ENCODE measurements at regions not wholly inside any gene's neighbourhood (a gene's known extent, or its start where the extent isn't known, plus 50 kb on each side); places are given as distances from the start of the nearest gene placed in this dataset.

DNA sequence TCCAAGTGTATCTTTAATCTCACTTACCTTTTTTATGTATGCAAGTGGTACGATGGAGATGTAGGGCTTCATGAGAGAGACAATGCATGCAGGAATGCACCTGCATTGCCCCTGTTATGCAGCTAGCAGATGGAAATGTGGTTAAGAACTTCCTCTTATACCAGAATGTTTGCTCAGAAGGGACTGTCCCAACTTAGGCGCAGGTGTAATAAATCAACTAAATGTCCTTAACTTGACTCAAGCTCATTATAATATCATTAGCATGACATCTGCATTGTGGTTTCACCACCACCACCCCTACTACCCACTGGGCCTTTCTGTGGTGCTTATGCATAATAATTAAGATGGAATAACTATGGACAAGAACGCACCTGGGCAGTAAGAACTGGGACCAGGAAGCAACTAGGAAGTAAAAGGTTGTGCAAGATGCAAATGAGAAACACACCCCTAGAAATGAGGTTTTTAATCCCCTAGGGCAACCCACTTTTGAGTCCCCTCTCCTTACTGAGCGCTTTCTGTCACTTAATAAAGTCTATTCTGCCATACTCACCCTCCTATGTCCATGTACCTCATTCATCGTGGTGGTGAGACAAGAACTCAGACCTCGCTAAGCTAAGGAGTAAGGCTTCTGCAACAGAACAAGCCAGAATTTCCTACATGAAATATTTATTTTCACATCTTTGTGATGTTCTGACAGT, 1103.3 kb upstream of the B3GALT2 start:
- DNase-seq = no peak

DNA sequence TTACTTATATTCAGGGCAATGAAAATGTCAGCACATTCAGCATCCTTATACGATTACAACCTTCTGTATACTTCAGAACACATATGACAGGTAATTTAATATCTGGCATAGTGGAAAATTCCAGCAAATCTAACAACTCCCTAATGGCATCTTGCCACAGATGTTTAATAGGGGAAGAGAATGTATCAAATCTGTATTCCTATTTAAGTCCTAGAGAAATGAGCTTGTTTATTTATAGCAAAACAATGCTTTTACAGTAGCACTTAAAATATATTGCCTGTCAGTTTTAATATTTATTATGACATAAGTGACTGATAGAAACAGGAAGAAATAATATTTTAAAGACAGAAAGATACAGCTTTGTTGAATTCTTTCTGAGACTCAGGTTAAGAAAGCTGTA, 1101.8 kb upstream of the B3GALT2 start:
- no peak for DNase-seq

DNA sequence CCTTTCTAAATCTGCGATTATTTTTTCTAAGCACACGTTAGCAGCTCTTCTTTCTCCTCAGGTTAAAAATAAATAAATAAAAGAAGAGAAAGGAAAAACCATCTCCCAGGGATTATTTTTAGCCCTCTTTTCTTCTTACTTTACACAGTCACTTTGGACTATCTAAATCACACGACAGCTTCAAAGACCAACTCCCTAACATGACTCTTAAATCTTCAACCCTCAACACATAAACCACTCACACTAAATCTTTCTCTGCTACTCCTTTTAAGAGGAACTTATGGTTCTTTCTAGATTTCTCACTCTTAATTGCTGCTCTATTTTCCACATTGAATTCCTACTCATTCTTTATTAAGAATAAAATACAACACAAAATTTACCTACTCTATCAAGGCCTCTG, 1095.0 kb upstream of the B3GALT2 start:
- no peak for DNase-seq

DNA sequence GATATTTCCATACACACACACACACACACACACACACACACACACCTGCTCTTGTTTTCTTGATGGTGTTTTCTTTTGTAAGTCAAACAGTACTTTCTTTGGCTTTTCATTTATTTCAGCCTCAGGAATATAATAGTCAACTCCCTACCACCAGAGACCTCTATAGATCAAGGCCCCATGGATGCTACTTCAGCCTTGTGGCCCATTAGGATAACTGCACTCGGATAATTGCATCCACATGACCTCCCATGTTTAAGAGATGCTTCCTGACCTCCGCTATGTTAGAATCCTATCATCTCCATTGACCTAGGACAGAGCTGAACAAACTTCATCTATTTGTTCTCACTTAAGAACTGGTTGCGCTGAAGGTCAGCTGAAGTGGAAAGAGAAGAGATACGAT, 1094.0 kb upstream of the B3GALT2 start:
- no peak for DNase-seq

DNA sequence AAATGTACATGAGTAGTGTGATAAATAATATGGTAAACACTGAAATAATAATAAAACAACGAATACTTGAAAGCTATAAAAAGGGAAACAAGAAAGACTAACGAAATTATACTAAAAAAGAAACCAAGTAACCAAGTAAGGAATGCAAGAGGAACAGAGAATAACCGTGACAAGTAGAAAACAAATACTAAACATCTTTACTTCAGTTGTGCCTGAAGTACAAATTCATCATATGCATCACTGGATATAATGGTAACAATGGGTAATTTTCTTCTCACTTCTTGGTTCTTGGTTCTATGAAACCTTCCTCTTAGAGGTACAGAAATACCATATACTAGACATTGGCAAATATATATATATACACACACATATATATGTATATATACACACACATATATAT, 1093.6 kb upstream of the B3GALT2 start:
- no peak for DNase-seq

DNA sequence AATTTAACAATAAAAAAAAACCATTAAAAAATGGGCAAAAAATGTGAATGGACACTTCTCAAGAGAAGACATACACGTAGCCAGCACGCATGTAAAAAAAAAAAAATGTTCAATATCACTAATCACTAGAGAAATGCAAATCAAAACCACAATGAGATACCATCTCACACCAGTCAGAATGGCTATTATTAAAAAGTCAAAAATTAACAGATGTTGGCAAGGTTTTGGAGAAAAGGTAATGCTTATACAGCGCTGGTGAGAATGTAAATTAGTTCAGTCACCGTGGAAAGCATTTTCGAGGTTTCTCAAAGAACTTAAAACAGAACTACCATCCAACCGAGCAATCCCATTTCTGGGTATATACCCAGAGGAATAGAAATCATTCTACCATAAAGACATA, 1091.5 kb upstream of the B3GALT2 start:
- no peak for DNase-seq

DNA sequence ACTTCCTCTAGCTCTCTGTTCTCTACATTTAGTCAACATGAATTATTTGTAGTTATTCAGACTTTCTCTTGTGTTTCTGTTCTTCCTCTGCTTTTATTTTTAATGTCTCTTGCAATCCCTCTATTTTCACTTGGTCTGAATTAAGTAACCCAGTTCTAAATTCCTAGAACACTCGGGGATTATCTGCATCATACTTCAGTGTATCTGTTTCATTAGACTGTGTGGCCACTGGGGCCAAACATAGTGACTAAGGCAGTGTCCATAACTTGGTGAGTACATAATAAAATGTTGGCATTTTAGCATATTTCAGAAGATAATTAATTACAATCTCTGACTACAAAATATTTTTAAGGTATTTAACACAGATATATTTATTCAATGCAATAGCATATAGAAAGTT, 1087.2 kb upstream of the B3GALT2 start:
- DNase-seq = no peak

DNA sequence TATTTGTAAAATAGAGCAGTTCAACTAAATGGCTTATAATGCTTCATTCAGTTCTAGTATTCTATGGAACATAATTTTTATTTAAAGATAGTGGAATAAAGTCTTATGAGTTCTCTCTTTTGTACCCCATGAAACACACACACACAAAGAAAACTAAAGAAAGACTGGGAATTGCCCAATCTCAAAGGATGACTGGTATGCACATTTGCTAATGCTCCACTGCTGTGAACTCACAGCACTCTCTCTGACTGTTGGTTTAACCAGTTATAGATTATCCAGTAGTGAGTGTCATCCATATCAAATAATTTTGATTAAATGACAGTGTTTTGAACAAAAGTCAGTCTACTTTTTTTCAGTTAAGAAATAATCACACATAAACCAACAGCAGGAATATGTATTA, 1082.4 kb upstream of the B3GALT2 start:
- DNase-seq = no peak

DNA sequence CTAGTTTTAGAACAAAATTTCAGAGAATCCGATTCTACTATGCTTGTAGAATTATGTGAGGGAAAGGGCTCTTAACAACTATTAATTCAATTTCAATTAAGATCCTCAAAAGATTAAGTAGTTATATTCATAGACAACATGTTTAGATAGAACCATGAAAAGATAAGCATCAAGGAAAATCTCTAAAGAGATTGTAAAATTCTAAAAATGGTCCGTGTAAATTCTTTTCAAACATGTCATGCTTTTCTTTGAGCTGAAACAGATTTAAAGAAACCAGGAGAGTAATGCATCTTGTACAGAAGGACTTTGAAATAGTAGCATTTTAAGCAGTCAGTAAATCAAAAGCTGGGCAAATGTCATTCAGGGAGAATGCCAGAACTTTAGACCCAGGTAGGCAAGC, 1080.6 kb upstream of the B3GALT2 start:
- DNase-seq = no peak

DNA sequence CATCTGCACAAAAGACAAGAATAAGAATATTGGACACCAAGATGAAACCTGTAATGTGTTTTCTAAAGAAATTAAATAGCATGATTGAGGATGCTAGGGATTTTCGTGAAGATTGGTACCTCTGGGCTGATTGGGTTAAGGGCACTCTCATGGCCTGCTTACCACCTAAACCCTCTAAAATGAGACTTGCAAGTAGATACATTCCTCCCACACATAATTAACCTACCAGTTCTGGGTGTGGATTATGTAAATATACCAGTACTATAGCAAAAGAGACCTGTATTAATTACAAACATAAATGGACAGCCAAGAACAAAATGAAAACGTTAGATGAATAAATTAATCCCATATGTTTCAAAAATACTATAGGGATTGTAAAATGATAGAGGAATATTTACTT, 1069.6 kb upstream of the B3GALT2 start:
- no peak for DNase-seq

DNA sequence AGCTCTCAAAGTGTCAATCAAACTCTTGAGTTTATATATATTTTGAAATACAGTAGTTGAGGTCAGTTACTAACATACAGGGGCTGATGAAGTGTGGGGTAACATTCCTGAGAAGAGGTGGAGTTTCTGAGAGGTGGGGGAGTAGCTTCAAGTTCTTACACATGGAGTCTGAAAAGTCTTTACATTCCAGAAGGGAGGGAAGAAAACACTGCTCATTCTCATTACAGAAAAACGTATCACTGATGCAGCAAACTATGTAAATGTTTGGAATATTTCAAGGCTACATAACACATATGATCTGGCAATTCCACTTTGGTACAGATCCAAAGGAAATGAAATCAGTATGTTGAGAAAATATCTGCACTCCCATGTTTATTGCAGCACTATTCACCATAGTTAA, 1065.8 kb upstream of the B3GALT2 start:
- DNase-seq = no peak

DNA sequence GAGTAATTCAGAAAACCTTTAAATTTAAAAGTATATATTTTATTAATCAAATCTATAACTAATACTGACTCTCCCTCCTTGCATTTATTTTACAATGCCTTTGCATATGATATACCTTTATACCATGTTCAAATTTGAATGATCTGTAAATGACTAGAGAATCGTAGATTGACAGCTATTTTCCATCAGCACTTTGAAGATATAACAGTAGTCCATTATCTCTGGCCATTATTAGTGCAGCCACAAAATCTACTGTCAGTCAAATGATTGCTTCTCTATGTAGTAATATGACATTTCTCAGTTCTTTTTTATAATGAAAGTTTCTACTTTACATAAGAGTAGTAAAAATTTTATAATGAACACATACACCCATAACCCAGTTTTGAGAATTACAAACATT, 1054.8 kb upstream of the B3GALT2 start:
- DNase-seq = no peak

DNA sequence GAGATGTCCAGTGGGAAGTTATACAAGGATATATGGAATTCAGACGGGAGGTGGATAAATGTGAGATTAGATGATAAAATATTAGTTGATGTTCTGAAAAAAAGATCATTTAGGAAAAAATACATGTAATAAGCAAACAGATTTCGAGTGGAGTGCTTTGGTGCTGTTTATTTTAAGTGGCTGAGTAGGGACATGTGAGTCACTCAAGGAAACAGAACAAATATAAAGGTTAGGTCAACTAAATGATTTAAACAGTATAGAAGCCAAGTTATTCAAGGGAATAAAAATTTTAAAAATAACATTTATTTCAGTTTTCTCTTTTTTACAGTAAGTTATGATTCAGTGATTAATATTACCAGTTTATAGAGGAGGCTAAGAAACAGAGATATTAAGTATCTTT, 1046.7 kb upstream of the B3GALT2 start:
- DNase-seq = no peak

DNA sequence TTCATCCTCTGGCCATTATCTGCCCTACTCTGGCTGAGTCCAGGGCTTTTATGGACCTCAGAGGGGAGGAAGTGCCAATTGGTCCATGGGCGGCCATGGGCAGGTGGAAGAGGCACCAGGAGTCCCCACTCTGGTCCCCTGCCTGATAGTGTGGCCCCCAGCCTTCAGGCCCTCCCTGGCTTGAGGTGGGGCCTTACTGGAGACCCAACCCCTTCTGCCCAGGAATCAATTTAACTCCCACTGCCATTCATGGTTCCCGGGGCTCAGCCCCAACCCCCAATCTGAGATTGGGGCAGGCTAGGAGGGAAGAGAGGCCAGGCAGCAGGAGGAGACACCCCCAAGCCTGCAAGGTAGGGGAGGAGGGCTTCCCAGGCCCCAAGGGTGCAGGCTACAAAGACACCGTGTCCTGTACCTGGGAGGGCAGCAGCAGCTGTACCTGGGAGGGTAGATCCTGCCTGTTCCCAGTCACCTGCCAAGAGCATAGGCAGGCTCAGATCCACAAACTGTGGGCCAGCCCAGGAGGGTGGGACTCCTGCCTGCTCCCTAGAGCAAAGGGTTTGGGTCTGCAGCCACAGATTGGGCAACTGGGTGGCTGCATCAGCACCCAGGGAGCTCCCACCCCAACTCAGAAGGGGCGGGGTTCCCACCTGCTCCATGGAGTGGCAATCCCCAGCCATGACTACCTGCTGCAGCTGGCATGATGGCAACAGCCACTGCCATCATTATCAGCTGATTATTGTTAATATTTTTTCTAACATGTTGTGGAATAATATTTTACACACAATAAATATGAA, 1044.1 kb upstream of the B3GALT2 start:
- DNase-seq = no peak

DNA sequence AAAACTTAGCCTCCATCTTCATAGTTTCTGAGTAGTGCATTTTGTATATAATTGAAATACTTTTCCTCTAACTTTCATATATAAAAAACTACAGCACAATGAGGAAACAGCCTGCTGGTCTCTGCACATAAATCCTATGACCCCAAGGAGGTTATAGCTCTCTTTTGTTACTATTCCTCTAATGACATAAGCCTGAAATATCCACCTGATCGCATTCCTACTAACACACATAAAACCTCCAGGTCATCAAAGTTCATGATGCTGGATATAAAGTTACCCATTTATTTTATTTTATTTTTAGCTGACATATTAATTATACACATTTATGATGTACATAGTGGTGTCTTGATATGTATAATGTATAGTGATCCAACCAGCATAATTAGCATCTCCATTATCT, 1042.0 kb upstream of the B3GALT2 start:
- DNase-seq = no peak

DNA sequence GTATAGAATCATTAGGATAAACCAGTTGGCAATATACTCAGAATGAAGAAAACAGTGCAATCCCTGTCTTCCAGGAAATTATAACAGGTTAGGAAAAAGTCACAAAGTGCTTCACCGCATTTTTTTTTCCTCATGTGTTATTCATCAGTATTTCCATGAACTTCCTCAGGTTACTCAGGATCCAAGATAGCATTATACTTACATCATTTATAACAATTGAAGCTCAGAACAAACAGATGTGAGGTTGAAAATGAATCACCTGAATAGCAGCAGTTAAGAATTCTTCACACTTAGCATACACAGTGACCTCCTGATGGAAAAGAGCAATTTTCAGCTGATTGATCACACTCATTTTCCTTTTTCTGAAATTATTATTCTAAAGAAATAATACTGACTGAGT, 1040.7 kb upstream of the B3GALT2 start:
- DNase-seq = no peak

DNA sequence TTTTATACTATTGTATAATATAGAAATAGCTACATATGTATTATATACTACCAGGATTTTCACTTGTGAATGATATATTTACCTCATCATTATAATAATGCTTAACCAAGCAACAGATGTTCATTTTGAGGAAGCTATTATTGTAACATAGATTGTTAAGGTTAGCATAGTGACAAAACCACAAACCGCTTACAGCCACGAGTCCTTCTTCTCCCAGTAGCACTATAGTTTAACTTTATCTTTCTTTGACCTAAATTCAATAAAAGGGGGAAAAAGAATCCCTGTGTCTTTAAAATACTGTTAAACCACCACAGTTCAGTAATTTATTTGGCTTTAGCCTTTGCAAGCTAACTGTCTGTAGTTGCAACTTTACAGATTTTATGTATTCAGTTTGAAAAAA, 1039.4 kb upstream of the B3GALT2 start:
- no peak for DNase-seq

DNA sequence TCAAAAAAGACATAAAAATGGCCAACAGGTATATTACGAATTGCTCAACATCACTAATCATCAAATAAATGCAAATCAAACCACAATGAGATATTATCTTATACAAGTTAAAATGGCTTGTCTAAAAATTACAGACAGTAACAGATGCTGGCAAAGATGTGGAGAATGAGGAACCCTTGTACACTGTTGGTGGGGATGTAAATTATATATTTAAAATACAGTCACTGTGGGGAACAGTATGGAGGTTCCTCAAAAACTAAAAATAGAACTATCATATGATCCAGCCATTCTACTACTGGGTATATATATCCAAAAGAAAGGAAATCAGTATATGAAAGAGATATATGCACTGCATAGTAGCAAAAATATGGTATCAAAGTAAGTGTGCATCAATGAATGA, 1037.2 kb upstream of the B3GALT2 start:
- DNase-seq = no peak

DNA sequence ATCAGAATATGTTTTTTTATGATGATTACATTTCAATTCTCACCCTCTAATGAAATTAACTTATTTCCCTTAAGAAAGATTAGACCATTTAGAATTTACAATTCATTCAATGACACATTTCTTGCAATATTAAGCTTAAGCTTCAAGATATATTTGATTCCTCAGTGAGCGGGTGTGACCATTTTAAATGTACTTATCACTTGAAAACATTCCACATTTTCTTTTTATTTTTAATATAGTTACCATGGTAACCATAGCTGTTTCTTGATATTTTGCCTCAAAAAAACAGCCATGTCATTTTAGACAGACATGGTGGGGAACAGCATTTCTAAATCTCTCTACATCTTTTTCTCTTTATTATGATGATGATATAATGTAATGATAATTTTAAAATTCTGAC, 1029.0 kb upstream of the B3GALT2 start:
- DNase-seq = no peak

DNA sequence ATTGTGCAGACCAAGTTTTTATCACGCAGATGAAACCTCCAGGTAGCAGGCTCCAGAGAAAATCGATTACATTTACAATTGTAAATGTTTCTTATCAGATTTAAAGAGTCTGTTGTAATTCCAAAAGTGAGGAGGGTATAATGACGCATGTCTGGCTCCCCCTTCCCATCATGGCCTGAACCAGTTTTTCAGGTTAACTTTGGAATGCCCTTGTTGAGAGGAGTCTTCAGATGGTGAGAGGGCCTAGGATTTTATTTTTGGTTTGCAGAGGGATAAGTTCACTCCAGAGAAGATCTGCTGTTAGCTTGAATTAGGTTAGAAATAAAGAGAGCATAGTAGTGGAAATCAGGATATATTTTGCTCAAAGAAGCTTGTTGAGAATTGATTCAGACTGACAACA, 1028.3 kb upstream of the B3GALT2 start:
- DNase-seq = no peak

DNA sequence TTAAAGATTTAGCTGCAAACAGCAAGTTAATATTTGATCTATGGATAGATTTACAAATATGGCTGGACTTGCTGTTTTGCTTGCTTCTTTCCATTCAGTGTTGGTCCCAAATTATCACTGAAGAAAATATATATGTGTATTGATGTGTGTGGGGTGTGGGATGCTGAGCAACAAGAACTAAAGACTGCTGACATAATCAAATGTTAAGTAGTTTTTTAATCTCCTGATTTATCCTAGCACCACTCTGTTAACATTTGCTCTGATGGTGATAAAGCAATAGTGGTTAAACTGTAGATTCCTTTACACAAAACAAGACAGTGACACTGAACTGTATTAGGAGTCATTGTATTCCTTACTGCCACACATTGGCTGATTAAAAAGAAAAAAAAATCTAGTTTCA, 1023.5 kb upstream of the B3GALT2 start:
- no peak for DNase-seq

DNA sequence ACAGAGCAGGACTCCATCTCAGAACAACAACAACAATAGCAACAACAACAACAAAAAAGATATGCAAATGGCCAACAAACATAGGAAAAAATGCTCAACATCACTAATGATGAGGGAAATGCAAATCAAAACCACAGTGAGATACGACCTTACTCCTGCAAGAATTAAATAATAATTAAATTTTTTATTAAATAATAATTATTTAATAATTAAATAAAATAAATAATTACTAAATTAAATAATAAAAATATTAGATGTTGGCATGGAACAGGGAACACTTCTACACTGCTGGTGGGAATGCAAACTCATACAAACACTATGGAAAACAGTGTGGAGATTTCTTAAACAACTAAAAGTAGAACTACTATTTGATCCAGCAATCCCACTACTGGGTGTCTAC, 1022.3 kb upstream of the B3GALT2 start:
- no peak for DNase-seq

DNA sequence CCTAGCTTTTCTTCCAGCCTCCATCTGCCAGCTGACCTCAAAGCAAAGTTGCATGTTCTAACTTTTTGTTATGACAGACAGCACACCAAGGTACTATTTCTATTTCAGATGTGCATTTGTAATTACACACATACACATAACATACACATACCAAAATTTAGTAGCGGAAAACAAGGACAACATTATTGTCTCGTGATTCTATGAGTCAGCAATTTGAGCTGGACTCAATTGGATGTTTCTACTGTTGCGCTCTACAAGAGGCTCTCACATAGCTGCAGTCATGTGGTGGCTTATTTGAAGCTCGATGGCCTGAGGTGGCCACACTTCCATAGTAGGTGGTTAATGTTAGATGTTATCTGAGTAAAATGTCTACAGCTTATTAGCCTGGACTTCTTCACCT, 1010.1 kb upstream of the B3GALT2 start:
- no peak for DNase-seq

DNA sequence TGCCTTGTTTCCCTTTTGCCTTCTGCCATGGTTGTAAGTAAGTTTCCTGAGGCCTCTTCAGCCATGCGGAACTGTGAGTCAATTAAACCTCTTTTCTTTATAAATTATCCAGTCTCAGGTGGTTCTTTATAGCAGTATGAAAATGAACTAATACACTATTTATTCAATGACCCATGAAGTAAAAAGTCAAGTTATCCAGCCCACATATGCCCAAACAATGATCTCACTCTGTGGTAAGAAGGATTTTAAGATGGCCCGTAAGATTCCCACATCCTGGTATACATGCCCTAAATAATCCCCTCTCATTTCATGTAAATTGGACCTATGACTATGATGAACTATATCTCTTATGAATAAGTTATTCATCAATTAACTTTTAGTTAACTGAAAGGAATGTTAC, 1008.3 kb upstream of the B3GALT2 start:
- DNase-seq = no peak

DNA sequence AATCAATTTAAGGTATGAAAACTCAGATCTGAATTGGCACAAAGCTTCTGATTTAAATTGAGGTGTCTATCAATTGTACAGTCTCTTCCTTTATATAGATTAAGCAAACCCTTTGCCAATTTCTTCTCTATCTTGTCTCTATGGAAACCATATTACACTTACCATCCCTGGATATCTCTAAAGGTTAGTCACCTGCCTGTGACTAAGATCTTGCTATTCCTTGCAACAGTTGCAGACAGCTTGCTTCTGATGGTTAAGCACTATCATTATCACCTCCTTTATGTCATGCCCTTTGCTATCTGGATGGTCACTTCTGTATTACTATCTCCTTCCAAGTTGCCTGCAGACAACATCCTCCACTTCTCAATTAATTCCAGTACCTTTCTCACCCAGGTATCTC, 998.6 kb upstream of the B3GALT2 start:
- no peak for DNase-seq
